K562 (cell line): ENCODE measurements at regions not wholly inside any gene's neighbourhood (a gene's known extent, or its start where the extent isn't known, plus 50 kb on each side); places are given as distances from the start of the nearest gene placed in this dataset.

Experiments used
- ATAC-seq: fragments of 200-7000 bp; cut with Tn5 transposase; 3 replicates; pipeline ENCODE4 v1.9.1; 2020; ENCODE audit warnings: moderate library complexity
- BruUV-seq: library from RNA; stranded (reverse); fragments of 400-500 nt; replicated peaks from 2 replicates; lab custom pipeline; 2021; lab: Mats Ljungman, UMichigan
- CTCF ChIA-PET: fragments of 300-600 bp; formaldehyde crosslinking; extraction: SDS; loops from one replicate; lab custom pipeline; 2021; ENCODE audit warnings: low intra/inter-chr PET ratio; lab: Yijun Ruan, JAX
- POLR2A ChIA-PET: fragments of 300-600, 350-650 bp; sonication (Branson Sonifier 250); formaldehyde crosslinking; extraction: SDS; loops from one replicate; lab custom pipeline; 2021; ENCODE audit warnings: antibody characterized with exemption, inconsistent platforms; lab: Yijun Ruan, JAX
- DNase-seq, 4 experiments: peaks; one replicate each; pipeline versions ENCODE4 v3.0.0 to v3.0.0-alpha.2; 2011 to 2018; ENCODE audit warnings: low spot score in 3 of 4, mixed read lengths in 3 of 4; ENCODE audit errors: extremely low read depth in 1 of 4
- FAIRE-seq: peaks from 2 replicates; lab custom pipeline; 2011; peaks lifted over from hg19 to GRCh38; lab: Jason Lieb, UNC
- H2AFZ ChIP-seq: 2 replicates; pipeline ENCODE4 v1.6.0; 2011; ENCODE audit warnings: low read depth, low read length, control low read depth, inconsistent platforms
- H3K27ac ChIP-seq: fragments of 200-600 bp; 3 replicates; pipeline ENCODE4 v1.8.0; 2011; ENCODE audit warnings: low read depth, mild to moderate bottlenecking, control low read depth, inconsistent platforms, low read length, moderate library complexity, mixed read lengths; ENCODE audit errors: extremely low read depth
- H3K27me3 ChIP-seq, 2 experiments: fragments of 300-600 bp in 1 of 2; 2 replicates in 1 of 2; 3 replicates in 1 of 2; pipeline versions ENCODE4 v1.6.0 to v1.8.0; 2011; ENCODE audit warnings: inconsistent platforms in 2 of 2, low read length in 2 of 2, mild to moderate bottlenecking in 1 of 2, mixed read lengths in 1 of 2, moderate library complexity in 1 of 2; ENCODE audit not compliant: control insufficient read depth in 2 of 2, insufficient read depth in 2 of 2
- H3K36me3 ChIP-seq: fragments of 300-600 bp; 3 replicates; pipeline ENCODE4 v1.8.0; 2011; ENCODE audit warnings: mild to moderate bottlenecking, low read length, inconsistent platforms; ENCODE audit not compliant: control insufficient read depth, insufficient read depth
- H3K4me1 ChIP-seq, 2 experiments: fragments of 200-600 bp in 1 of 2; replicated peaks in 1 of 2; 2 replicates in 1 of 2; 3 replicates in 1 of 2; pipeline versions ENCODE4 v1.5.1 to v1.8.0; 2011; ENCODE audit warnings: inconsistent platforms in 2 of 2, low read length in 2 of 2, mild to moderate bottlenecking in 1 of 2, mixed read lengths in 1 of 2, moderate library complexity in 1 of 2; ENCODE audit not compliant: control insufficient read depth in 2 of 2, insufficient read depth in 2 of 2
- H3K4me2 ChIP-seq: 2 replicates; pipeline ENCODE4 v1.6.1; 2011; ENCODE audit warnings: low read length, control low read depth, inconsistent platforms, mixed read lengths; ENCODE audit not compliant: insufficient read depth
- H3K4me3 ChIP-seq: fragments of 200-600 bp; sonication (generic), shearing (Covaris generic); 2 replicates; pipeline ENCODE4 v1.5.1; 2016; ENCODE audit warnings: control low read depth, inconsistent platforms
- H3K79me2 ChIP-seq: fragments of 200-600 bp; 3 replicates; pipeline ENCODE4 v1.8.0; 2011; ENCODE audit warnings: low read length, inconsistent platforms; ENCODE audit not compliant: control insufficient read depth, insufficient read depth
- H3K9ac ChIP-seq, 2 experiments: 2 replicates each; pipeline versions ENCODE4 v1.6.0 to v1.6.1; 2011; ENCODE audit warnings: low read depth in 2 of 2, low read length in 2 of 2, control low read depth in 1 of 2, inconsistent platforms in 1 of 2, mild to moderate bottlenecking in 1 of 2, mixed read lengths in 1 of 2; ENCODE audit not compliant: insufficient read depth in 1 of 2
- H3K9me1 ChIP-seq: one replicate; pipeline ENCODE4 v1.6.0; 2011; ENCODE audit warnings: inconsistent platforms, mild to moderate bottlenecking, low read length, moderate library complexity; ENCODE audit not compliant: control insufficient read depth, insufficient read depth
- H3K9me3 ChIP-seq: replicated peaks from 2 replicates; pipeline ENCODE4 v1.5.1; 2011; ENCODE audit warnings: low read depth, low read length, inconsistent platforms; ENCODE audit not compliant: control insufficient read depth, insufficient read depth
- H4K20me1 ChIP-seq: replicated peaks from 2 replicates; pipeline ENCODE4 v1.6.1; 2011; ENCODE audit warnings: low read length, inconsistent platforms, mixed read lengths; ENCODE audit not compliant: control insufficient read depth, insufficient read depth
- L3MBTL2 ChIP-seq: fragments of 450-650 bp; IDR thresholded peaks from 2 replicates; pipeline ENCODE4 v1.6.1; 2016; ENCODE audit warnings: mild to moderate bottlenecking, moderate library complexity
- LEF1 ChIP-seq: fragments of 450-650 bp; IDR thresholded peaks from 2 replicates; pipeline ENCODE4 v1.6.1; 2016; ENCODE audit warnings: mild to moderate bottlenecking
- MCM7 ChIP-seq, 2 experiments: fragments of 450-650 bp; IDR thresholded peaks; 2 replicates each; pipeline ENCODE4 v1.6.1; 2016 to 2018
- PHB2 ChIP-seq: fragments of 450-650 bp; IDR thresholded peaks from 2 replicates; pipeline ENCODE4 v1.6.1; 2017; ENCODE audit warnings: low read depth
- RBM39 ChIP-seq: fragments of 200-400 bp; formaldehyde crosslinking; optimal IDR thresholded peaks from 2 replicates; pipeline ENCODE3; 2018; ENCODE audit warnings: low read depth, low read length
- ZNF316 ChIP-seq: fragments of 450-650 bp; IDR thresholded peaks from 2 replicates; pipeline ENCODE4 v1.6.1; 2016
- ZNF696 ChIP-seq: fragments of 250-450 bp; sonication (Bioruptor Pico); conservative IDR thresholded peaks from 2 replicates; pipeline ENCODE4 v1.4.0; 2020; ENCODE audit warnings: mild to moderate bottlenecking, moderate library complexity
- ZNF76 ChIP-seq: fragments of 250-450 bp; sonication (Bioruptor Pico); IDR thresholded peaks from 2 replicates; pipeline ENCODE4 v1.4.0; 2020; ENCODE audit warnings: mild to moderate bottlenecking, moderate library complexity, borderline replicate concordance
- WGBS: fragments of 100-300 bp; shearing (Covaris generic); methylation state at CpG from one replicate; pipeline ENCODE4 v1.1.6; 2016; ENCODE audit warnings: low coverage, mixed read lengths; ENCODE audit not compliant: insufficient coverage; ENCODE audit errors: missing lambda C conversion rate; 5-methylcytosine and 5-hydroxymethylcytosine counted together
- in situ Hi-C: fragments of 300-500 bp; cut with MboI; formaldehyde crosslinking; loops from 4 replicates; pipeline ENCODE4 v1.15.0; 2018; ENCODE audit warnings: inconsistent platforms, mixed read lengths
- intact Hi-C: fragments of 100-400 bp; cut with micrococcal nuclease; formaldehyde crosslinking; loops from 2 replicates; pipeline ENCODE4 v1.14.2; 2022
- TF ChIP-seq, protein P1 (sequence below): sonication (generic); formaldehyde crosslinking; IDR thresholded peaks from 2 replicates; pipeline ENCODE4 v1.8.1; 2023; ENCODE audit warnings: mild to moderate bottlenecking, missing genetic modification reagents
- TF ChIP-seq, protein P2 (sequence below): fragments of 250-450 bp; sonication (Bioruptor Pico); IDR thresholded peaks from 2 replicates; pipeline ENCODE4 v1.5.0; 2021

DNA sequence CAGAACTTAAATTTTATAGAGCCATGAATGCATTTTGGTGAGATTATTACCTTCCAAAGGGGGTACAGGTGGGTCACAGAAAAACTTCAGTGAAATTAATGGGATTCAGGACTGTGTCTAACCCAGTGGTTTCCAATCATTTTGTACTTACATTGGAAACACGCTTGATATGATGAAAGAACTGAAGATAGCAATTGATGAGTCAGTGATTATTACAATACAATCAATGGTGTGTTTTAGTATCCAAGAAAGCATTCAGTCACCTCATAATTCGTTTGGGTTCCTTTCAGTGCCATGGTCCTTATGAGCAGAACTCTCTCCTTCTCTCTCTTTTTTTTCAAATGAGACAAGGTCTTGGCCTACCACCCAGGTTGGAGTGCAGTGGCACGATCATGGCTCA lies 66.5 kb upstream of the IGFBP5 start:
- Histone ChIP-seq H3K27ac (no peak overlapping the region), H3K36me3 (no peaks in the 10 kb centered on the region), H3K9me1 (no peaks in the 10 kb centered on the region), H3K27me3 (peaks cover 3 to 5% of the 10 kb centered on the region in 2 experiments; a peak in 2 of 5 replicates), H2AFZ (no peak overlapping the region), H3K79me2 (no peaks in the 10 kb centered on the region), H3K4me3 (no peak overlapping the region), H3K4me1 (peaks cover 7 to 12% of the 10 kb centered on the region in 2 experiments; a peak in 4 of 5 replicates), H3K9me3 (no peaks in the 10 kb centered on the region), H3K4me2 (no peak overlapping the region), H3K9ac (no peak overlapping the region), H4K20me1 (no peaks in the 10 kb centered on the region)
- DNase-seq, result no peak
- ATAC-seq, result no peak
- FAIRE-seq, result no peak
- WGBS, result 7% methylated on average over 3 of the region's 3 CpGs
- no TSS peak for BruUV-seq
- ChIA-PET POLR2A (no interaction called here), CTCF (no interaction called here)
- in situ Hi-C loops, result no loop called here
- intact Hi-C loops, result no loop called here
- TF ChIP-seq, protein P1, sequence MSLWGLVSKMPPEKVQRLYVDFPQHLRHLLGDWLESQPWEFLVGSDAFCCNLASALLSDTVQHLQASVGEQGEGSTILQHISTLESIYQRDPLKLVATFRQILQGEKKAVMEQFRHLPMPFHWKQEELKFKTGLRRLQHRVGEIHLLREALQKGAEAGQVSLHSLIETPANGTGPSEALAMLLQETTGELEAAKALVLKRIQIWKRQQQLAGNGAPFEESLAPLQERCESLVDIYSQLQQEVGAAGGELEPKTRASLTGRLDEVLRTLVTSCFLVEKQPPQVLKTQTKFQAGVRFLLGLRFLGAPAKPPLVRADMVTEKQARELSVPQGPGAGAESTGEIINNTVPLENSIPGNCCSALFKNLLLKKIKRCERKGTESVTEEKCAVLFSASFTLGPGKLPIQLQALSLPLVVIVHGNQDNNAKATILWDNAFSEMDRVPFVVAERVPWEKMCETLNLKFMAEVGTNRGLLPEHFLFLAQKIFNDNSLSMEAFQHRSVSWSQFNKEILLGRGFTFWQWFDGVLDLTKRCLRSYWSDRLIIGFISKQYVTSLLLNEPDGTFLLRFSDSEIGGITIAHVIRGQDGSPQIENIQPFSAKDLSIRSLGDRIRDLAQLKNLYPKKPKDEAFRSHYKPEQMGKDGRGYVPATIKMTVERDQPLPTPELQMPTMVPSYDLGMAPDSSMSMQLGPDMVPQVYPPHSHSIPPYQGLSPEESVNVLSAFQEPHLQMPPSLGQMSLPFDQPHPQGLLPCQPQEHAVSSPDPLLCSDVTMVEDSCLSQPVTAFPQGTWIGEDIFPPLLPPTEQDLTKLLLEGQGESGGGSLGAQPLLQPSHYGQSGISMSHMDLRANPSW, result no peak
- peak; percentile 54 for TF ChIP-seq ZNF316

DNA sequence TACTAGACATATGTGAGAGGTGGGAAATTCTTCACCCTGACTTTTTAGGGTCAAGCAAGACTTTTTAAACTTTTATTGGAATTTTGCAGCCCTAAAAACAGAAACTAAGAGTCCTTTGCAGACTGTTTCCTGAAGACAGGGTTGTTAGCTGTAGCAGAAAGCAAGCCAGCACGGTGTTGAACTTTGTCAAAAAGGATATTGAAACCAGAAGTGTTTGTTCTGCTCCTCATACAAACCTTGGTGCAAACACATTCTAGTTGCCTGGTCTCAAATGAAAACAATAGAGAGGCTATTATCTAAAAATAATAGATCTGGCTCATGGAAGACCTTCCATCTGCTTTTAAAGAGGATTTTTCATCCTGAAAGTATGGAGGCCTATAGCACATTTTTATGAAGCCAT lies 65.8 kb upstream of the IGFBP5 start:
- FAIRE-seq, result no peak
- ChIA-PET POLR2A (no interaction called here), CTCF (no interaction called here)
- no peaks in the 10 kb centered on the region for H3K9me1 ChIP-seq
- H3K27ac ChIP-seq, result no peak overlapping the region
- intact Hi-C loops, result no loop called here
- in situ Hi-C loops, result no loop called here
- ATAC-seq, result no peak
- no peaks in the 10 kb centered on the region for H3K9me3 ChIP-seq
- H3K36me3 ChIP-seq, result no peaks in the 10 kb centered on the region
- peaks cover 6% of the 10 kb centered on the region in 2 experiments; a peak in 4 of 5 replicates for H3K4me1 ChIP-seq
- no peak overlapping the region for H3K4me3 ChIP-seq
- no peaks in the 10 kb centered on the region for H3K79me2 ChIP-seq
- peaks cover 3 to 5% of the 10 kb centered on the region in 2 experiments; a peak in 2 of 5 replicates for H3K27me3 ChIP-seq
- H2AFZ ChIP-seq, result no peak overlapping the region
- H3K4me2 ChIP-seq, result no peak overlapping the region
- DNase-seq, result no peak
- H3K9ac ChIP-seq, result no peak overlapping the region
- BruUV-seq, result no TSS peak
- 0% methylated on average over 1 of the region's 1 CpG for WGBS
- H4K20me1 ChIP-seq, result no peaks in the 10 kb centered on the region
- TF ChIP-seq LEF1 (no peak), ZNF76 (CRISPR knock-in tag) (no peak), ZNF696 (CRISPR knock-in tag) (no peak), L3MBTL2 (no peak), RBM39 (no peak), MCM7 (IDR thresholded peaks at IDR 0.05) (no peak), PHB2 (no peak)
- TF ChIP-seq, protein P2, sequence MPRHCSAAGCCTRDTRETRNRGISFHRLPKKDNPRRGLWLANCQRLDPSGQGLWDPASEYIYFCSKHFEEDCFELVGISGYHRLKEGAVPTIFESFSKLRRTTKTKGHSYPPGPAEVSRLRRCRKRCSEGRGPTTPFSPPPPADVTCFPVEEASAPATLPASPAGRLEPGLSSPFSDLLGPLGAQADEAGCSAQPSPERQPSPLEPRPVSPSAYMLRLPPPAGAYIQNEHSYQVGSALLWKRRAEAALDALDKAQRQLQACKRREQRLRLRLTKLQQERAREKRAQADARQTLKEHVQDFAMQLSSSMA (CRISPR knock-in tag), result no peak
